ENCODE measurements at regions not wholly inside any gene's neighbourhood (a gene's known extent, or its start where the extent isn't known, plus 50 kb on each side); places are given as distances from the start of the nearest gene placed in this dataset.

- DNase-seq (ENCODE audit: low read depth): peak; percentile 44
- peak; percentile 99 for TF ChIP-seq CTCF (conservative IDR thresholded peaks at IDR 0.05; ENCODE audit: low read depth, low read length)
- H3K4me3 ChIP-seq (ENCODE audit: low read depth, low read length): no peak overlapping the region
Measured at GRCh38 chr20:39874049-39874893, 814.8 kb downstream of the MAFB start.

GRCh38 chr20:39873286-39873685, 815.8 kb downstream of the MAFB start:
- no peak for DNase-seq (ENCODE audit: low read depth)
- no peak for TF ChIP-seq CTCF (conservative IDR thresholded peaks at IDR 0.05; ENCODE audit: low read depth, low read length)
- no peak overlapping the region for H3K4me3 ChIP-seq (ENCODE audit: low read depth, low read length)

- no peak for DNase-seq (ENCODE audit: low read depth)
- H3K4me3 ChIP-seq (ENCODE audit: low read depth, low read length): no peak overlapping the region
- no peak for TF ChIP-seq CTCF (conservative IDR thresholded peaks at IDR 0.05; ENCODE audit: low read depth, low read length)
Measured at GRCh38 chr20:39871013-39871412, 818.0 kb downstream of the MAFB start.

GRCh38 chr20:39865446-39865845, 823.6 kb downstream of the MAFB start:
- H3K4me3 ChIP-seq (ENCODE audit: low read depth, low read length): no peak overlapping the region
- TF ChIP-seq CTCF (conservative IDR thresholded peaks at IDR 0.05; ENCODE audit: low read depth, low read length): no peak
- no peak for DNase-seq (ENCODE audit: low read depth)

- TF ChIP-seq CTCF (conservative IDR thresholded peaks at IDR 0.05; ENCODE audit: low read depth, low read length): no peak
Measured at GRCh38 chr20:39862470-39862891, 826.6 kb downstream of the MAFB start.

GRCh38 chr20:39861381-39861780, 827.7 kb downstream of the MAFB start:
- H3K4me3 ChIP-seq (ENCODE audit: low read depth, low read length): no peak overlapping the region
- TF ChIP-seq CTCF (conservative IDR thresholded peaks at IDR 0.05; ENCODE audit: low read depth, low read length): no peak
- peak; percentile 22 for DNase-seq (ENCODE audit: low read depth)

More at GRCh38 chr20:39862470-39862891, 826.6 kb downstream of the MAFB start:
- DNase-seq (ENCODE audit: low read depth): no peak
- H3K4me3 ChIP-seq (ENCODE audit: low read depth, low read length): no peak overlapping the region

GRCh38 chr20:39857835-39858234, 831.2 kb downstream of the MAFB start:
- DNase-seq (ENCODE audit: low read depth): no peak
- TF ChIP-seq CTCF (conservative IDR thresholded peaks at IDR 0.05; ENCODE audit: low read depth, low read length): no peak
- no peak overlapping the region for H3K4me3 ChIP-seq (ENCODE audit: low read depth, low read length)

Data from epithelial cell of proximal tubule (primary cell).